Neuronal stem cell (in vitro differentiated cells): ENCODE measurements at regions not wholly inside any gene's neighbourhood (a gene's known extent, or its start where the extent isn't known, plus 50 kb on each side); places are given as distances from the start of the nearest gene placed in this dataset.
A peak's percentile ranks its signal among the peaks of the same experiment; 100 is the strongest.

ENCODE experiments used
- DNase-seq: peaks from one replicate; pipeline ENCODE4 v3.0.0-alpha.2; 2013; ENCODE audit warnings: low spot score
- H2AFZ ChIP-seq: one replicate; pipeline ENCODE4 v1.6.1; 2013; ENCODE audit warnings: mild to moderate bottlenecking, low read length, inconsistent platforms
- H2AK5ac ChIP-seq: 2 replicates; pipeline ENCODE4 v1.6.1; 2013; ENCODE audit warnings: low read depth, mild to moderate bottlenecking, inconsistent platforms, low read length, moderate library complexity, mixed read lengths
- H2BK120ac ChIP-seq: 2 replicates; pipeline ENCODE4 v1.6.1; 2013; ENCODE audit warnings: low read depth, mild to moderate bottlenecking, inconsistent platforms, low read length, moderate library complexity, mixed read lengths
- H2BK12ac ChIP-seq: one replicate; pipeline ENCODE4 v1.6.1; 2013; ENCODE audit warnings: low read length, inconsistent platforms
- H2BK15ac ChIP-seq: 2 replicates; pipeline ENCODE4 v1.6.1; 2013; ENCODE audit warnings: mild to moderate bottlenecking, low read length, inconsistent platforms, mixed read lengths
- H2BK5ac ChIP-seq: one replicate; pipeline ENCODE4 v1.6.1; 2013; ENCODE audit warnings: inconsistent platforms, mild to moderate bottlenecking, low read length, moderate library complexity
- H3K14ac ChIP-seq: one replicate; pipeline ENCODE4 v1.6.1; 2013; ENCODE audit warnings: low read length, inconsistent platforms
- H3K18ac ChIP-seq: 2 replicates; pipeline ENCODE4 v1.6.1; 2013; ENCODE audit warnings: low read length, inconsistent platforms
- H3K23ac ChIP-seq: 2 replicates; pipeline ENCODE4 v1.6.1; 2013; ENCODE audit warnings: low read depth, mild to moderate bottlenecking, mixed read lengths, low read length, inconsistent platforms; ENCODE audit not compliant: poor library complexity
- H3K27ac ChIP-seq: replicated peaks from 3 replicates; pipeline ENCODE4 v1.5.1; 2013; ENCODE audit warnings: low read length, inconsistent platforms
- H3K27me3 ChIP-seq, 3 experiments: 2 replicates each; pipeline ENCODE4 v1.6.1; 2013; ENCODE audit warnings: low read length in 3 of 3, mild to moderate bottlenecking in 2 of 3, inconsistent platforms in 1 of 3, low read depth in 1 of 3, mixed read lengths in 1 of 3, moderate library complexity in 1 of 3; ENCODE audit not compliant: control insufficient read depth in 3 of 3, insufficient read depth in 3 of 3
- H3K36me3 ChIP-seq, 2 donors: replicated peaks in 1 of 2; 2 replicates each; pipeline ENCODE4 v1.6.1; 2013; ENCODE audit warnings: low read length in 2 of 2; ENCODE audit not compliant: control insufficient read depth in 2 of 2, insufficient read depth in 2 of 2
- H3K4ac ChIP-seq: 2 replicates; pipeline ENCODE4 v1.6.1; 2013; ENCODE audit warnings: inconsistent platforms, mild to moderate bottlenecking, low read length, moderate library complexity
- H3K4me1 ChIP-seq, 2 donors: 1 replicate in 1 of 2; 2 replicates in 1 of 2; pipeline ENCODE4 v1.6.1; 2013; ENCODE audit warnings: low read length in 2 of 2, low read depth in 1 of 2; ENCODE audit not compliant: control insufficient read depth in 2 of 2, insufficient read depth in 1 of 2
- H3K4me2 ChIP-seq: one replicate; pipeline ENCODE4 v1.6.1; 2013; ENCODE audit warnings: mild to moderate bottlenecking, low read length, inconsistent platforms; ENCODE audit not compliant: insufficient read depth, poor library complexity, severe bottlenecking
- H3K4me3 ChIP-seq, 2 donors: 2 replicates each; pipeline ENCODE4 v1.5.1; 2013; ENCODE audit warnings: low read length in 2 of 2, mild to moderate bottlenecking in 2 of 2, inconsistent platforms in 1 of 2, moderate library complexity in 1 of 2
- H3K79me1 ChIP-seq: one replicate; pipeline ENCODE4 v1.6.1; 2013; ENCODE audit warnings: low read depth, mild to moderate bottlenecking, inconsistent platforms, low read length, moderate library complexity
- H3K9ac ChIP-seq: one replicate; pipeline ENCODE4 v1.6.1; 2013; ENCODE audit warnings: mild to moderate bottlenecking, low read depth, low read length, inconsistent platforms; ENCODE audit not compliant: poor library complexity
- H3K9me3 ChIP-seq, 2 donors: replicated peaks in 1 of 2; 2 replicates each; pipeline versions ENCODE3 to v1.6.1; 2013; ENCODE audit warnings: low read length in 2 of 2, mild to moderate bottlenecking in 2 of 2, inconsistent platforms in 1 of 2, low read depth in 1 of 2, mixed read lengths in 1 of 2, moderate library complexity in 1 of 2; ENCODE audit not compliant: control insufficient read depth in 2 of 2, insufficient read depth in 1 of 2
- H4K8ac ChIP-seq: one replicate; pipeline ENCODE4 v1.6.1; 2013; ENCODE audit warnings: low read depth, mild to moderate bottlenecking, inconsistent platforms, low read length, moderate library complexity
- H4K91ac ChIP-seq: one replicate; pipeline ENCODE4 v1.6.1; 2013; ENCODE audit warnings: low read length, low read depth, mild to moderate bottlenecking, inconsistent platforms; ENCODE audit not compliant: poor library complexity
- WGBS, 2 donors: extraction: QIAGEN DNeasy Blood & Tissue Kit; methylation state at CpG; one replicate each; pipeline ENCODE4 v1.1.7; 2013; ENCODE audit warnings: missing lambda C conversion rate in 2 of 2, mixed read lengths in 1 of 2; ENCODE audit not compliant: insufficient read length in 2 of 2, insufficient replicate concordance in 1 of 2; ENCODE audit errors: extremely low coverage in 2 of 2; 5-methylcytosine and 5-hydroxymethylcytosine counted together

DNA sequence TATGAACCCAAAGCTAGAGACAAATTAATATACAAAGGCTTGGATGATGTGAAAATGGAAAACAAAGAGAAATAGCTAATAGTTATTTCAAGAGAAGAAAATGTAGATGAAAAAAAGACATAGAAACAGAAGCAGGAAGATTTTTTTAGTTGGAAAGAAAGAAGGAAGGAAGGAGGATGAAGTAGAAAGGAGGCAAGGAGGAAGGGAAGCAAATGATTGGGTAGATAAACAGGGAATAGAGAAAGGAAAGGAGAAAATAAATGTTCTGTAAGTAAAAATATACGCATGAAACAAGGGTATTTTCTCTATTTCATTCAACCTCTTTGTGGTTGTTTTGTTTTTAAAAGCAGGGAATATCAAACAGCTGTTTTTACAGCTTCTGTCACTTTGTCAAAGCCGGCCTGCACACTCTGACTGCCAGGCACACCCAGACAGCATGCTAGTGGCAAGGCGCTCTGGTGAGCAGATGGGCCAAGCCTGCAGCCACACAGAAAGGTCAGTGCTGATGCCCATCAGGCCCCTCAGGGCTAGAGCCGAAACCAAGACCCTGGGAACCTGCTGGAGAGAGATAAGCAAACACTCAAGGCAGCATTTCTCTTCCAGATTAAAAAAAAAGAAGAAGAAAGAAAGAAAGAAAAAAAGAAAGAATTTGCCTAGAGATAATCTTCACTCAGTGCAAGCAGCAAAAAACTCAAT is 72.9 kb upstream of the CTTNBP2NL start:
- H2BK120ac ChIP-seq = no peak overlapping the region
- H3K23ac ChIP-seq = no peak overlapping the region
- H3K9me3 ChIP-seq = no peaks in the 10 kb centered on the region
- no peak overlapping the region for H4K8ac ChIP-seq
- H3K4me2 ChIP-seq = no peak overlapping the region
- H3K14ac ChIP-seq = no peak overlapping the region
- H3K79me1 ChIP-seq = no peaks in the 10 kb centered on the region
- no peak overlapping the region for H2BK15ac ChIP-seq
- H3K9ac ChIP-seq = no peak overlapping the region
- no peak overlapping the region for H2BK5ac ChIP-seq
- H2AK5ac ChIP-seq = no peak overlapping the region
- no peak overlapping the region for H3K27ac ChIP-seq
- peak overlapping the region; percentile 16 for H3K18ac ChIP-seq
- no peak overlapping the region for H4K91ac ChIP-seq
- peaks cover 0 to 40% (median 5%) of the 10 kb centered on the region in 3 experiments for H3K27me3 ChIP-seq
- no peak for DNase-seq
- no peaks in the 10 kb centered on the region for H3K36me3 ChIP-seq
- H3K4me3 ChIP-seq = no peak overlapping the region
- peaks cover 0 to 3% of the 10 kb centered on the region in 2 donors for H3K4me1 ChIP-seq
- no peak overlapping the region for H2BK12ac ChIP-seq
- no CpG with 5 or more reads among the region's 4 CpGs for WGBS, 2 donors
- no peak overlapping the region for H2AFZ ChIP-seq
- no peak overlapping the region for H3K4ac ChIP-seq

DNA sequence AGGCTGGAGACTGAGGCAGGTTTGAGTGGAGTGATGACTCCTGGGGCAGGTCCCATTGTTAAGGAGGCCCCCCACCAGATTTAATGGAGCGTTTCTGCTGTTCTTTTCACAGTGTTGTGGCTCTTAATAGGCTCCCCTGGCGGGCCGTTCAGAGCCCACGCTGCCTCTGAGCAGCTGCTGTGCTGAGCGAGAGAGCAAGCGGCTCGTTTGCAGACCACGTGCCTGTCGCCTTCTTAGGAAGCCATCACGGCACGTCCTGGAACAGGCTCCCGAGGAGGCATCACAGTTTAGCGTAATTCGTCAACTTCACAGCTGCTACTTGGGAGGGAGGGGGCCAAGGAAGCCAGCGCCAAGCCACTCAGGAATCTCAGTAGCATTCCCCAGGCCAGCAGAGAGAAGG is 70.5 kb upstream of the CTTNBP2NL start:
- WGBS, 2 donors = no CpG with 5 or more reads among the region's 15 CpGs
- Histone ChIP-seq H2BK15ac (no peak overlapping the region), H3K9me3 (no peaks in the 10 kb centered on the region), H2BK120ac (no peak overlapping the region), H3K23ac (no peak overlapping the region), H3K9ac (no peak overlapping the region), H3K4me2 (no peak overlapping the region), H3K4me1 (peaks cover 0 to 3% of the 10 kb centered on the region in 2 donors), H3K18ac (peak overlapping the region; percentile 4), H3K27me3 (peaks cover 0 to 41% (median 5%) of the 10 kb centered on the region in 3 experiments), H2AFZ (peak overlapping the region; percentile 81), H3K36me3 (no peaks in the 10 kb centered on the region), H2BK12ac (no peak overlapping the region), H3K14ac (no peak overlapping the region), H3K4me3 (no peak overlapping the region), H3K27ac (no peak overlapping the region), H4K91ac (no peak overlapping the region), H2BK5ac (no peak overlapping the region), H2AK5ac (no peak overlapping the region), H3K79me1 (no peaks in the 10 kb centered on the region), H4K8ac (no peak overlapping the region), H3K4ac (no peak overlapping the region)
- no peak for DNase-seq

DNA sequence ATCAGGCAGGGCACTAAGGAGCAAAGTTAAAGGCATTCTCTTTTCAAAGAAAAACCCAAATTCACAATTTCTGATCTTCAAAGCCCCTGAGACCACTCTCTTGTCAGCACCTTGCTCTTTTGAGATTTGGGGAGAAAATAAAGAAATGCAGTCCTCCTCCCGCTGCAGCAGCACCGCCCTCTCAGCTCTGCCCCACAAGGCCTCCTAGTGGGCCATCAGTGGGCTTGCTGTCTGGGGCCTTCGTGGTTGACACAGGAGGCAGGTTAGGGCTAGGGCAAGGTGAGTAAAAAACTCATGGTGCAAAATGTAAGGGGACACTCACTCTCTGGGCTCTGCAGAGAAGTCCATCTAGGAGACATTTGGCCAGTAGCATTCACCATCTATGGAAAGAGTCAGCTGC is 67.4 kb upstream of the CTTNBP2NL start:
- no peak overlapping the region for H3K14ac ChIP-seq
- H2AFZ ChIP-seq = no peak overlapping the region
- H3K23ac ChIP-seq = no peak overlapping the region
- H3K18ac ChIP-seq = no peak overlapping the region
- H3K4ac ChIP-seq = no peak overlapping the region
- no peak overlapping the region for H4K8ac ChIP-seq
- WGBS, 2 donors = no CpG with 5 or more reads among the region's 3 CpGs
- peaks cover 0 to 3% of the 10 kb centered on the region in 2 donors for H3K4me1 ChIP-seq
- DNase-seq = no peak
- H3K27ac ChIP-seq = no peak overlapping the region
- H3K36me3 ChIP-seq = no peaks in the 10 kb centered on the region
- H2BK5ac ChIP-seq = no peak overlapping the region
- no peaks in the 10 kb centered on the region for H3K79me1 ChIP-seq
- H2BK12ac ChIP-seq = no peak overlapping the region
- no peak overlapping the region for H3K4me2 ChIP-seq
- H3K27me3 ChIP-seq = peaks cover 0 to 41% (median 3%) of the 10 kb centered on the region in 3 experiments
- H3K9me3 ChIP-seq = no peaks in the 10 kb centered on the region
- H2AK5ac ChIP-seq = no peak overlapping the region
- no peak overlapping the region for H3K9ac ChIP-seq
- H4K91ac ChIP-seq = no peak overlapping the region
- H3K4me3 ChIP-seq = no peak overlapping the region
- no peak overlapping the region for H2BK15ac ChIP-seq
- H2BK120ac ChIP-seq = no peak overlapping the region

DNA sequence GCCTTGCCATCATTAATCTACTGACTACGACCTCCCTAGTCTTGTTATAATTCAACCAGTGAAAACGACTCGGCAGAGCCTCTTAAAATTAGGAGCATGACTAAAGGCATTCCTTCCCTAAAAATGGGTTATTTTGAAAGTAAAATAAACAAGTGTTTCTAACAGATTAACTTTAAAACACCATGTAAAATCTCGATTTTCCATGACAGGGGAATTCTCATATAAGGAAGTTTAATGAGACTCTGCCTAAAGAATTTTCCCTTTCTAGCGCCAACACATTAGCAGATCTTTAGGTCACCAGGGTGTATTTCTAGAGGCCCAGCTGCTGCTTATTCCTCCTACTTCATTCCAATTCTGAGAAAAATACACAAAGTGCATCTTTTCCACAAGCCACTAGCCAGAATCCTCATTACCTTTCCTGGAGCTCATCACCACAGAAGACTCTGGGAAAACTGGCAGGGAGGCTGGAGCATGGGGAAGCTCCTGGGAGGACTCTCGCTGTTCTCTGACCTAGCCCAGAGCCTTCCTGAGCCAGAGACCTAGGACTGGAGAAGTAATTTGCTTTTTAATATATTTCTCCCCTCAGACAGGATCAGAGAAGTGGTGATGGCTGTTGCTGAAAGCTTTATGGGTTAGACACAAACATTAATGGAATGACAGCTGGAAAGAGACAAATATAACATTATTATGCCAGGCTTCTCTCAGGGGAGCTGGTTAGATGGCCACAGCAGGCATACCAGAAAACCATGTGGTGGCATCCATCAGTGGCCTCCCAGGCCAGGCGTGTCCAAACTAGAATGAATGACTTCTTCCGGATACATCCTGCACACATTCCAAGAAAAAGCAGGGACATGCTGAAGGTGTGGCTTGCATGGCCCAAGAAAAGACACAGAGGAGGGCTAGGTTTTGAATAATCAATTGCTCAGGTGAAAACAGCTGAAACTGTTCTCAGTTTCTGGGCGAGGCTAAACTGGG is 63.6 kb upstream of the CTTNBP2NL start:
- H3K79me1 ChIP-seq = no peaks in the 10 kb centered on the region
- no peaks in the 10 kb centered on the region for H3K36me3 ChIP-seq
- H4K91ac ChIP-seq = no peak overlapping the region
- H3K4me1 ChIP-seq = no peaks in the 10 kb centered on the region
- H3K18ac ChIP-seq = no peak overlapping the region
- H2AK5ac ChIP-seq = no peak overlapping the region
- H3K23ac ChIP-seq = no peak overlapping the region
- H3K9me3 ChIP-seq = no peaks in the 10 kb centered on the region
- H3K4ac ChIP-seq = no peak overlapping the region
- DNase-seq = no peak
- H2BK12ac ChIP-seq = no peak overlapping the region
- no peak overlapping the region for H3K14ac ChIP-seq
- H2AFZ ChIP-seq = no peak overlapping the region
- no peak overlapping the region for H2BK5ac ChIP-seq
- H3K9ac ChIP-seq = no peak overlapping the region
- H3K27me3 ChIP-seq = peaks cover 0 to 40% (median 0%) of the 10 kb centered on the region in 3 experiments
- H2BK120ac ChIP-seq = no peak overlapping the region
- H3K4me2 ChIP-seq = no peak overlapping the region
- no peak overlapping the region for H3K27ac ChIP-seq
- WGBS, 2 donors = no CpG with 5 or more reads among the region's 9 CpGs
- no peak overlapping the region for H2BK15ac ChIP-seq
- no peak overlapping the region for H3K4me3 ChIP-seq
- no peak overlapping the region for H4K8ac ChIP-seq
